ENCODE measurements at regions not wholly inside any gene's neighbourhood (a gene's known extent, or its start where the extent isn't known, plus 50 kb on each side); places are given as distances from the start of the nearest gene placed in this dataset.
"Not testable (repeated sequence)": the region's sequence is repeated elsewhere in the genome, so short reads cannot be mapped to it uniquely, and the experiment has no call there.

GRCh38 chr3:30453360-30454039 is 152.9 kb upstream of the TGFBR2 start:
- TF ChIP-seq CTCF (conservative IDR thresholded peaks at IDR 0.05; ENCODE audit: low read depth, low read length): no peak
- no peak overlapping the region for H3K4me3 ChIP-seq (ENCODE audit: low read depth, low read length)
- DNase-seq (ENCODE audit: low read depth): no peak

- no peak for DNase-seq (ENCODE audit: low read depth)
- TF ChIP-seq CTCF (conservative IDR thresholded peaks at IDR 0.05; ENCODE audit: low read depth, low read length): no peak
- no peak overlapping the region for H3K4me3 ChIP-seq (ENCODE audit: low read depth, low read length)
Measured at GRCh38 chr3:30454636-30455035, 151.8 kb upstream of the TGFBR2 start.

- not testable (repeated sequence) for H3K4me3 ChIP-seq (ENCODE audit: low read depth, low read length); DNase-seq (ENCODE audit: low read depth)
Measured at GRCh38 chr3:30455112-30455511, 151.3 kb upstream of the TGFBR2 start.

GRCh38 chr3:30455840-30456239 is 150.6 kb upstream of the TGFBR2 start:
- H3K4me3 ChIP-seq (ENCODE audit: low read depth, low read length): no peak overlapping the region
- DNase-seq (ENCODE audit: low read depth): no peak
- no peak for TF ChIP-seq CTCF (conservative IDR thresholded peaks at IDR 0.05; ENCODE audit: low read depth, low read length)

GRCh38 chr3:30456264-30456663 is 150.1 kb upstream of the TGFBR2 start:
- H3K4me3 ChIP-seq (ENCODE audit: low read depth, low read length): no peak overlapping the region
- TF ChIP-seq CTCF (conservative IDR thresholded peaks at IDR 0.05; ENCODE audit: low read depth, low read length): no peak
- no peak for DNase-seq (ENCODE audit: low read depth)

GRCh38 chr3:30457081-30457480 is 149.3 kb upstream of the TGFBR2 start:
- no peak overlapping the region for H3K4me3 ChIP-seq (ENCODE audit: low read depth, low read length)
- no peak for DNase-seq (ENCODE audit: low read depth)
- no peak for TF ChIP-seq CTCF (conservative IDR thresholded peaks at IDR 0.05; ENCODE audit: low read depth, low read length)

GRCh38 chr3:30457726-30458125 is 148.7 kb upstream of the TGFBR2 start:
- H3K4me3 ChIP-seq (ENCODE audit: low read depth, low read length): no peak overlapping the region
- no peak for DNase-seq (ENCODE audit: low read depth)

More at GRCh38 chr3:30457726-30458125, 148.7 kb upstream of the TGFBR2 start:
- TF ChIP-seq CTCF (conservative IDR thresholded peaks at IDR 0.05; ENCODE audit: low read depth, low read length): no peak
